SJCRH30 (cell line): ENCODE measurements at regions not wholly inside any gene's neighbourhood (a gene's known extent, or its start where the extent isn't known, plus 50 kb on each side); places are given as distances from the start of the nearest gene placed in this dataset.
A peak's percentile ranks its signal among the peaks of the same experiment; 100 is the strongest.

Experiments
- DNase-seq, 2 experiments: peaks; one replicate each; pipeline ENCODE4 v3.0.0-alpha.2; 2015 to 2020
- H3K27ac ChIP-seq: fragments of 250-450 bp; sonication (Bioruptor Pico); 2 replicates; pipeline ENCODE4 v1.5.1; 2020; ENCODE audit warnings: mild to moderate bottlenecking, moderate library complexity
- H3K27me3 ChIP-seq: fragments of 250-450 bp; sonication (Bioruptor Pico); 2 replicates; pipeline ENCODE4 v1.5.1; 2020; ENCODE audit warnings: mild to moderate bottlenecking, moderate library complexity
- H3K36me3 ChIP-seq: fragments of 250-450 bp; sonication (Bioruptor Pico); 2 replicates; pipeline ENCODE4 v1.5.1; 2020; ENCODE audit warnings: mild to moderate bottlenecking, moderate library complexity
- H3K4me1 ChIP-seq: fragments of 250-450 bp; sonication (Bioruptor Pico); 2 replicates; pipeline ENCODE4 v1.5.1; 2020; ENCODE audit warnings: mild to moderate bottlenecking, moderate library complexity
- H3K4me3 ChIP-seq: fragments of 250-450 bp; sonication (Bioruptor Pico); 2 replicates; pipeline ENCODE4 v1.5.1; 2020; ENCODE audit warnings: mild to moderate bottlenecking, moderate library complexity
- H3K9me3 ChIP-seq: fragments of 250-450 bp; sonication (Bioruptor Pico); replicated peaks from 2 replicates; pipeline ENCODE4 v1.5.1; 2020; ENCODE audit warnings: mild to moderate bottlenecking, moderate library complexity

DNA sequence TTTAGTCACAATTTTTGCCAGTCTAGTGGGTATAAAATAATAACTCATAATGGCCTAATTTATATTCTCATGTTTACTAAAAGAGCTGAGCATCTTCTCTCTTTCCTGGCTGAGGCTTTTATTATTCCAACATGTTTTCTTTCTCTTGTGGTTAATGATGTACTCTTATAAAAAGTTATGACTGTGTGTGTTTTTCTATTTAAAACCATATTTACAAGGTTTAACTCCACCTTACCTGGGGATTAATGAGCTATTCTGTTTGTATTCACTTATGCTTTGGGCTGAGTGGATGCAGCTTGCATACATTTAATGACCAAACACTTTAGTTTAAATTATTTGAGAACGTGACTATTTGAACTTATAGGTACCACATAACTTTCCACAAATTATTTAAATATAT, 1365.7 kb upstream of the SLC10A2 start:
- no peaks in the 10 kb centered on the region for H3K27me3 ChIP-seq
- no peaks in the 10 kb centered on the region for H3K4me1 ChIP-seq
- H3K4me3 ChIP-seq: no peak overlapping the region
- H3K9me3 ChIP-seq: no peaks in the 10 kb centered on the region
- no peaks in the 10 kb centered on the region for H3K36me3 ChIP-seq
- no peak for DNase-seq
- no peak overlapping the region for H3K27ac ChIP-seq

DNA sequence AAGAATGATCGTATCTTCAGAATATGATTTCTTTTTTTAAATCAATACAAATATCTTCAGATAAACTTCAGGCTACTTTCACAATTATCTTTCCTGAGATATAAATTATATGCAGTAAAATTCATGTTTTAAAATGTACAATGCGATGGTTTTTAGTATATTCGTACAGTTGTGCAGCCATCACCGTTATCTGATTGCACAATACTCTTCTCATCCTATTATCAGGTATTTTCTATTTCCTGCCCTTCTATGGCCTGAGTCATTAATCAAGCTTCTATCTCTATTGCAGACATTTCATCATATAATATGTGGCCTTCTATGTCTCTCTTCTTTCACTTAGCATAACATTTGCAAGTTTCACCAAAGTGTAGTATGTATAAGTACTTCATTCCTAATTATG, 1360.2 kb upstream of the SLC10A2 start:
- Histone ChIP-seq H3K9me3 (no peaks in the 10 kb centered on the region), H3K4me1 (no peaks in the 10 kb centered on the region), H3K27me3 (no peaks in the 10 kb centered on the region), H3K4me3 (no peak overlapping the region), H3K36me3 (no peaks in the 10 kb centered on the region), H3K27ac (no peak overlapping the region)
- no peak for DNase-seq

DNA sequence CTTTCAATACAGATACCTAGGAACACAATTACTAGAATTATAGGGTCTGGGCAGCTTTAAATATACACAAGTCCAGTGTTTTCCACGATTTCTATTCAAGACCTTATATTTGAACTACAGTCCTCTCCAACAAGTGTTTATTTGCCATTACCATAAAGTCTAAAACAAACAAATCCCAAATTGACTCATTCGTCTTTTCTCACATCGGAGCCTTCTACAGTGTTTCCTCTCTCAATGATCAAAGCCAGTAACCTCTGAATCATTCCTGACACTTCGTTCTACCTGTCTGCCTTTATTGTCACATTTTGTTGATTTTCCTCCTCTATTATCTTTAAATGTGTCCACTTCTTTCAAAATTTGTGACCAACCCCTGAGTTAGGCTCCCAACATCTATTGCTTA, 1356.5 kb upstream of the SLC10A2 start:
- no peaks in the 10 kb centered on the region for H3K36me3 ChIP-seq
- H3K27ac ChIP-seq: no peak overlapping the region
- no peaks in the 10 kb centered on the region for H3K27me3 ChIP-seq
- no peaks in the 10 kb centered on the region for H3K4me1 ChIP-seq
- no peaks in the 10 kb centered on the region for H3K9me3 ChIP-seq
- H3K4me3 ChIP-seq: no peak overlapping the region
- no peak for DNase-seq

DNA sequence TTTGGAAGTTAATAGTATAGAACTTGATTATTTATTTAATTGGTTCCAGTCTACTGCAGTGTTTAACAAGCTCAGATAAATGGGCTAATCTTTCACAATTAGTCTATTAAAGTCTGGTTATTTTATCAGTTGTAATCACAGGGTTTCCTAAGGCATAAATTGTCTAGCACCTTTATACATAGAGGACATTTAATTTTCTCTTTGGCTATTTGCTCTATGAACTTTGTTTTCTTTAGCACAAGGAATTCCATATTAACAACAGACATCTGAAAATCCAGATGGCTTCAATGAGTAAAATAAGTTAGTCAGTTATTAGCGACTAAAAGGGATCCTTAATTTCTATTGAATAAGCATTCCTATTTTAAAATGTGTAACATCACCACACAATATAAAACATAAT, 1350.8 kb upstream of the SLC10A2 start:
- no peak for DNase-seq
- Histone ChIP-seq H3K4me3 (no peak overlapping the region), H3K9me3 (no peaks in the 10 kb centered on the region), H3K27ac (no peak overlapping the region), H3K27me3 (no peaks in the 10 kb centered on the region), H3K4me1 (no peaks in the 10 kb centered on the region), H3K36me3 (no peaks in the 10 kb centered on the region)

DNA sequence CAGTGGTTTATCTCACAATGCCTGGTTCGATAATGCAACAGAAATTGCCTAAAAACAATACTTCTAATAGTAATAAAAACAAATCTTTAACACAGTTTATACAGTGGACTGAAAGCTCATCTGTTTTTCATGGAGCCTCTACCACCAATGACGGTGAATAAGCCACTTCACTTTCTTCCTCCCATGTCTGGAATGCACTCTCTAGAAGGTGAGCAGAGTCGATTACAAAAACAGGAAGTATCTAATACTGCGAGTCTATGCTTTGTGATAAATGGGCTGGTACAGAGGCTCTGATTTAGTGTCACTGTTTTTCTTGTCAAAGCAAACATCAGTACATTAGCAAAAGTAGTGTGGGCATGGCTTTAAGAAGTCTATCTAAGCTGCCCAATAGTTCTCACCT, 1348.6 kb upstream of the SLC10A2 start:
- H3K27me3 ChIP-seq: no peaks in the 10 kb centered on the region
- DNase-seq: no peak
- H3K36me3 ChIP-seq: no peaks in the 10 kb centered on the region
- H3K4me3 ChIP-seq: no peak overlapping the region
- H3K9me3 ChIP-seq: no peaks in the 10 kb centered on the region
- no peak overlapping the region for H3K27ac ChIP-seq
- no peaks in the 10 kb centered on the region for H3K4me1 ChIP-seq

DNA sequence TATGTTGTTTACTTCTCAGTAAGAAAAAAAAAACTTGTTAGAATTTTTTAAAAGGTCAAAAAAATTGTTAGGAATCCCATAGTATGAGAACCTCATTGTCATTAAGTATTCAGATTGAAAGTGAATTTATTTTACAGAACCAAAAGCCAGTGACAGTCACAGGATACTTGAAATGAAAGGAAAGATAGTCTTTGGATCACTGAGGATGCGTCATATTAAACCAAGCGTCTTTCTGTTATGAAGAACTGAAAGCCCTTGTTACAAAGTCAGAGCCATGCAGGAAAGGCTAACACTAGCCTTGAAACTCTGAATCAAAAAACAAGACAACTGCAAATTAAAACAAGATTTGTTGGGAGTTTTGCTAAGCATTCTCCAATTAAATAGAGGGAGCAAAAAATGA, 1348.0 kb upstream of the SLC10A2 start:
- Histone ChIP-seq H3K27ac (no peak overlapping the region), H3K9me3 (no peaks in the 10 kb centered on the region), H3K4me1 (no peaks in the 10 kb centered on the region), H3K4me3 (no peak overlapping the region), H3K36me3 (no peaks in the 10 kb centered on the region), H3K27me3 (no peaks in the 10 kb centered on the region)
- no peak for DNase-seq

DNA sequence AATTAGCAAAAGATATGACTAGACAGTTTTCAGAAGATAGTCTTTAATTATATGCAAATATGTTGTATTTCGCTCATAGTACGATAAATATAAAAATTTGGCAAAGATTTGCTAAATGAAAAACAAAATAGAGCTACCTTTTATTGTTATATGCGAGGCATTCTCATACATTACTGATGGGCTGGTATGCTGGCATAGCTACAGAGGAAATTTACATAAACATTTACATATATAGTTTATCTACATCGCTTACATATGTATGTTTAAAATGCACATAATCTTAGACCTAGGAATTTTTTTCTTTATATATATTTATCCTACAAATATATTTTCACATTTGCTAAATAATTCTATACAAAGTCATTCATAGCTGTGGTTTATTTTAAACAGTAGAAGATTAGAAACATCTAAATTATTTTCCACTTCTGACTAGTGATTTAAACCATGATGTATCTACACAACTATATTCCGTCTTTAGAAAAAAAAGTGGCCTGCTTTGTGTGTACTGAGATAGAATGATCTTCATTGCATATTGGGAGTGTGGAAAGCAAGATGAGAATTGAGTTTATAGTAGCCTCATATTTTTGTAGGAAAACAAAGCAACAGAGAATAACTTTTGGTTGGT, 1345.0 kb upstream of the SLC10A2 start:
- no peaks in the 10 kb centered on the region for H3K9me3 ChIP-seq
- H3K27me3 ChIP-seq: no peaks in the 10 kb centered on the region
- no peaks in the 10 kb centered on the region for H3K36me3 ChIP-seq
- no peak overlapping the region for H3K27ac ChIP-seq
- no peaks in the 10 kb centered on the region for H3K4me1 ChIP-seq
- no peak overlapping the region for H3K4me3 ChIP-seq
- DNase-seq: no peak

DNA sequence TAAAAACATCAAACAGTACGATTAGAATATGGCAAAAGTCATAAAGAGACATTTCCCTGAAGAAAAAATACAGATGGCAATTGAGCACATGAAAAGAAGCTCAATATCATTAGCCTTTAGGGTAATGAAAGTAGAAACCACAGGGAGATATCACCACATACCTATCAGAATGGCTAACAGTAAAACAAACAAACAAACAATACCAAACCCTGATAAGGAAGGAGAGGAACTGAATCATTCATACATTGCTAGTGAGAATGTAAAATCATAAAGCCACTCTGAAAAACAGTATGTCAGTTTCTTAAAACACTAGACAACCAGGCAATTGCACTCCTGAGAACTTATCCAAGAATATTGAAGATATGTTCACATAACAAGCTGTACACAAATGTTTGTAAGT, 1342.5 kb upstream of the SLC10A2 start:
- Histone ChIP-seq H3K9me3 (no peaks in the 10 kb centered on the region), H3K27ac (no peak overlapping the region), H3K36me3 (no peaks in the 10 kb centered on the region), H3K4me1 (no peaks in the 10 kb centered on the region), H3K27me3 (no peaks in the 10 kb centered on the region), H3K4me3 (no peak overlapping the region)
- DNase-seq: no peak

DNA sequence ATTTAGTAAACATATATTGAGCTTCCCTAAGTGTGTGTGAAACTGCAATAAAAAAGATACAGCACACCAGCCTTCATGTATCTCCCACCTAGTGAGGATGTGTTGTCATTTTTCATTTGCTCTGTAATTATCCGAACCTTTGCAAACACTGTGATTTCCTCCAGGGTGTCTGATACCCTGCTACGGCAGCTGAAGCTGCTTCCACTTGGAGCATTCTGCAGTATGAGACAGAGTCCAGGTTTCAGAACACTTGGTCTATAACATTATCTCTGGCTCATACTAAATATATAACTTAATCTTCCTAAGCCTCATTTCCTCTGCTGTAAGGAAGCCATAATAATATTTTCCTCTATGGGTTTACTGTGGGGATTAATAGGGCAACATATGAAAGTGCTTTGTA, 1338.1 kb upstream of the SLC10A2 start:
- Histone ChIP-seq H3K9me3 (no peaks in the 10 kb centered on the region), H3K27me3 (no peaks in the 10 kb centered on the region), H3K27ac (no peak overlapping the region), H3K4me3 (no peak overlapping the region), H3K36me3 (no peaks in the 10 kb centered on the region), H3K4me1 (no peaks in the 10 kb centered on the region)
- DNase-seq: peak in 1 of 2 experiments; percentile 2

DNA sequence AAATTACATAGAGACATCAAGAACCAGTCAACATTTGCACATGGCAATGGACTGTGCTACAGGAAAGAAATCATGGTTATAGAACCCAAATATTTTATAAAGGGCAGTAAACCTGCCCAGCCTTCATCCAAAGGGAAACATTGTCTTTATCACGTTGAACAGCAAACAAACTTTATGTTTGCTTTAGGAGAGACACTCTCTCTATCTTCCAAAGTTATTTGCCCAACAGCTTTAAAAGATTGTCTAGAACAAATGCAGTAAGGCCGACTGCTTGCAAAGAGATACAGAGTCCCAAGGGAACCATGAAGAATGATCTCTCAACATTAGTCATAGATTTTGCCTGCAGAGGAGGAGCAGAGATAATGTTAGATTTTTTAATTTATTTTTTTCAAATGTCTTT, 1323.5 kb upstream of the SLC10A2 start:
- DNase-seq: peak in 1 of 2 experiments; percentile 5
- Histone ChIP-seq H3K9me3 (no peaks in the 10 kb centered on the region), H3K4me3 (no peak overlapping the region), H3K27me3 (no peaks in the 10 kb centered on the region), H3K27ac (no peak overlapping the region), H3K36me3 (no peaks in the 10 kb centered on the region), H3K4me1 (no peaks in the 10 kb centered on the region)

DNA sequence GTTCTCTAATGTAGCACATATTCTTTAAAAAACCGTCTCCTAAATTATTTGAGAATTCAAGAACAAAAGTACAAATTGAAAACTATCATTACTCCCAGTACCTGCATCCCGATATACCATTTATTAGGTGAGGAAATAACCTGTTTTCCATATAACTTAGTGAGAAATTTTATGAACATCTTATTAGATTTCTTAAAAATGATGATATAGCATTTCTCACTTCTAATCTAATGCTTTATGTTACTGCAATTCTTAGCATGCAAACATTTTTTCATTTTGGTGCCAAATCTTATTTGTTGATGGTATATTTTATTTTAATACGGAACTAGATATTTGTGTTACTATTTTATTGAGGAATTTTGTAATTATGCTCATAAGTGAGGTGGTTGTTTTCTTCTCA, 1321.3 kb upstream of the SLC10A2 start:
- Histone ChIP-seq H3K4me1 (no peaks in the 10 kb centered on the region), H3K9me3 (no peaks in the 10 kb centered on the region), H3K27ac (no peak overlapping the region), H3K4me3 (no peak overlapping the region), H3K27me3 (no peaks in the 10 kb centered on the region), H3K36me3 (no peaks in the 10 kb centered on the region)
- no peak for DNase-seq

DNA sequence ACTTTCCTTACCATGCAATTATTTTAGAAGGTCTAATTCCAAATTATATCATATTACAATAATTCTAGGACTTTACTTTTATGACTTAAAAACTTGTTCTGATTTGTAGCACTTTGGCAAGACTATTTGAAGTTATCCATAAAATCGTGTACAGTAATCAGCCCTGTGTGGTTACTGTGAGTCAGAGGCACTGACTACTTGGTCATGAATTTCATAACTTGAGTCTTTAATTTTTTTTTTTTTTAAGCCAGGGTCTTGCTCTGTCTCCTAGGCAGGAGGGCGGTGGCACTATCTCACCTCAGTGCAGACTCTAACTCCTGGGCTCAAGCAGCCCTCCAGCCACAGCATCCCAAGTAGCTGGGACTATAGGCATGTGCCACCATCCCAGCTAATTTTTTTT, 1319.2 kb upstream of the SLC10A2 start:
- no peaks in the 10 kb centered on the region for H3K36me3 ChIP-seq
- H3K9me3 ChIP-seq: no peaks in the 10 kb centered on the region
- no peak overlapping the region for H3K4me3 ChIP-seq
- H3K27me3 ChIP-seq: no peaks in the 10 kb centered on the region
- H3K4me1 ChIP-seq: no peaks in the 10 kb centered on the region
- no peak for DNase-seq
- no peak overlapping the region for H3K27ac ChIP-seq

DNA sequence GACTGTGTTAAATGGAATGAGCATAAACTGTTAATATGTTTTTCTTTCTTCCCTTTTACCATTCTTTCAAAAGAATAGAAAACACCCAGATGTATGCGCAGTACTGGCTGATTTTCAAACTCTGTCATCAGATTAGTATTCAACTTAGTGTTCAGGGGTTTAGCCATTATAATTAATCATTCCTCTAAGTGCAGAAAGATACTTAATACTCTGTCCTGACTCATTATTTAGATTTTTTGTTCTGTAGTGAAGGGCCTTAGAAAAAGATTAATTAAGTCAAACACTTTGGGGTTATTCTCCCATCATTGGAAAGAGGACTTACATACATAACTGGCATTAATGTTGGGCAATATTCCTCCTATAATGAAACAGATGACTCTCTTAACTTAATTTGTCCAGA, 1316.7 kb upstream of the SLC10A2 start:
- no peak overlapping the region for H3K4me3 ChIP-seq
- H3K9me3 ChIP-seq: no peaks in the 10 kb centered on the region
- H3K36me3 ChIP-seq: no peaks in the 10 kb centered on the region
- H3K27ac ChIP-seq: no peak overlapping the region
- no peak for DNase-seq
- H3K4me1 ChIP-seq: no peaks in the 10 kb centered on the region
- no peaks in the 10 kb centered on the region for H3K27me3 ChIP-seq

DNA sequence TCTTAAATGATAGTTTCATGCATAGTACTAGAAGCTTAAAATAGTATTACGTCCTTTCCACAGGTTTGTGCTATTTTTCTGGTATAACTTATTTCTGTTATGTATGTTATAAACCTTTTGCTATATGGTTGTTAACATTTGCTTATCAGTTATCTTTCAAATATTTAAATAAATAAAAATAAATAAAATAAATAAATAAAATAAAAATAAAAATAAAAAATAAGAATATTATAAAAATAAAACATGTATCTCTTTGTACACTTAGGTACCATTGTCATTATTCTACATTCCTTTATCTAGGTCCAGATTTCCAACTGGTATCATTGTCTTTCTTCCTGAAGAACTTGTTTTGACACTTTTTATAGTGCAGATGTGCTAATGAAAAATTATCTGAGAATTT, 1310.4 kb upstream of the SLC10A2 start:
- Histone ChIP-seq H3K4me3 (no peak overlapping the region), H3K36me3 (no peaks in the 10 kb centered on the region), H3K9me3 (no peaks in the 10 kb centered on the region), H3K27ac (no peak overlapping the region), H3K4me1 (no peaks in the 10 kb centered on the region), H3K27me3 (no peaks in the 10 kb centered on the region)
- no peak for DNase-seq

DNA sequence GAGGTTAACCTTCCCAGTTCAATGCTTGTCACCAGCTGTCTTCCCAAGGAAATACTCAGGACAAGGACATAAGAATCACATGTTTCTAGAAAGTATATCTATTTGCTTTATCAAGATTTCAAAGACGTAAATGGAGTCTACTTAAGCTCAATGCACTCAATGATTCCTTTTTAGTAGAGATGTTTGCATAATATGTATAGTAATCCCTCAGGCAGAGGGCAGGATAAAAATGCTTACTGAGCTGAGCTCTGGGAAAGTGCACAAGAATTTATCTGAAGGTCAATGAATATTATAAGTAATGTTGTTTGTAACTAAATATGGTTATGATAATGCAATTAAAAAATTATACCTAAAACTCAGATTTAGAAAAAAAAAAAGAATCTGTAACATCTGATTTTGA, 1309.4 kb upstream of the SLC10A2 start:
- Histone ChIP-seq H3K36me3 (no peaks in the 10 kb centered on the region), H3K4me1 (no peaks in the 10 kb centered on the region), H3K27me3 (no peaks in the 10 kb centered on the region), H3K9me3 (no peaks in the 10 kb centered on the region), H3K4me3 (no peak overlapping the region), H3K27ac (no peak overlapping the region)
- no peak for DNase-seq

DNA sequence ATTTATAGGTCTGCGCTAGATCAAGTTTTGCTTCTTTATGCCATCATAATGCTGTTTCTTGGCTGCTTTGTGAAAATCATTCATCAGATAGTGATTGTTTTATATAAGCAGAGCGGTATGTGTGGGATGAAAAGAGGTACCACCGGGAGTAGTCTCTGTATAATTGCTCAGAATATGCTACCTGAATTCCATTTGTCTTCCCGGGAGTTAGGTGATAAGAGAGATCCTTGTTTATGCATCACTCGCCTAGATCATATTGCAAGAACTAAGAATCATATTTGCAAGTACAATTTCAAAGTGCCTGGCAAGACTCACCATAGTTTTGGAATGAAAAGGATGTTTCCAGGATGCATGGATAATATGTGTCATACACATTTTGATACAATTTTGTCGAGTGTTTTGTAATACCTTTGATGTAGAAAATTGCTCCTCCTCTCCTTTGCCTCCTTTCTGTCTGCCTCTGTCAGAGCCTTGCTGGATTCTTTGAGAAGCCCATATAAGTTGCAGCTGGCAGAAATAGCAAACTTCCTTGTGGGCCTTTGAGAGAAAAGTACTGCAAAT, 1306.0 kb upstream of the SLC10A2 start:
- no peaks in the 10 kb centered on the region for H3K9me3 ChIP-seq
- no peak for DNase-seq
- no peaks in the 10 kb centered on the region for H3K27me3 ChIP-seq
- no peak overlapping the region for H3K27ac ChIP-seq
- no peak overlapping the region for H3K4me3 ChIP-seq
- H3K4me1 ChIP-seq: no peaks in the 10 kb centered on the region
- no peaks in the 10 kb centered on the region for H3K36me3 ChIP-seq
